Esophagus muscularis mucosa (tissue), 4 donors: ENCODE measurements at regions not wholly inside any gene's neighbourhood (a gene's known extent, or its start where the extent isn't known, plus 50 kb on each side); places are given as distances from the start of the nearest gene placed in this dataset.
"Not testable (repeated sequence)": the region's sequence is repeated elsewhere in the genome, so short reads cannot be mapped to it uniquely, and the experiment has no call there.

Experiments used
- DNase-seq: peaks from one replicate; pipeline ENCODE4 v3.0.0-alpha.2; 2017; ENCODE audit errors: extremely low spot score
- H3K27ac ChIP-seq, 4 donors: fragments of 200-600 bp; sonication (generic); replicated peaks in 1 of 4; 1 replicate in 3 of 4; 2 replicates in 1 of 4; pipeline ENCODE4 v1.5.1; 2016 to 2019; ENCODE audit warnings: mild to moderate bottlenecking in 1 of 4
- H3K27me3 ChIP-seq, 4 donors: fragments of 200-600 bp; sonication (generic); one replicate each; pipeline versions ENCODE4 v1.5.1 to v1.6.0; 2016 to 2019
- H3K36me3 ChIP-seq, 4 donors: fragments of 200-600 bp; sonication (generic); one replicate each; pipeline ENCODE4 v1.5.1; 2016 to 2019
- H3K4me1 ChIP-seq, 4 donors: fragments of 200-600 bp; sonication (generic); one replicate each; pipeline ENCODE4 v1.5.1; 2016 to 2019
- H3K4me3 ChIP-seq, 4 donors: fragments of 200-600 bp; sonication (generic); 1 replicate in 2 of 4; 2 replicates in 2 of 4; pipeline ENCODE4 v1.5.1; 2016 to 2019; ENCODE audit warnings: mild to moderate bottlenecking in 4 of 4, moderate library complexity in 1 of 4
- H3K9me3 ChIP-seq, 4 donors: fragments of 200-600 bp; sonication (generic); 1 replicate in 3 of 4; 2 replicates in 1 of 4; pipeline ENCODE4 v1.5.1; 2016 to 2019
- EP300 ChIP-seq: sonication (generic); formaldehyde crosslinking; IDR thresholded peaks from one replicate; pipeline ENCODE4 v1.6.1; 2017; ENCODE audit warnings: antibody characterized with exemption
- POLR2A ChIP-seq: fragments of 450-650 bp; IDR thresholded peaks from one replicate; pipeline ENCODE4 v1.6.1; 2017; ENCODE audit warnings: antibody characterized with exemption, moderate library complexity, mild to moderate bottlenecking, low read depth
- POLR2AphosphoS5 ChIP-seq, 2 donors: sonication (generic); formaldehyde crosslinking; IDR thresholded peaks; one replicate each; pipeline ENCODE4 v1.6.1; 2017; ENCODE audit warnings: antibody characterized with exemption in 2 of 2
- WGBS: methylation state at CpG from one replicate; pipeline ENCODE4 v1.1.5; 2018; 5-methylcytosine and 5-hydroxymethylcytosine counted together
- intact Hi-C: fragments of 100-400 bp; cut with DNase I; formaldehyde crosslinking; loops from one replicate; pipeline ENCODE4 v1.15.1; 2023
- TF ChIP-seq, protein P1 (sequence below), 3 experiments: fragments of 200-600 bp in 2 of 3; fragments of 450-650 bp in 1 of 3; sonication (generic) in 2 of 3; IDR thresholded peaks; one replicate each; pipeline ENCODE4 v1.5.1; 2017 to 2019; ENCODE audit warnings: antibody characterized with exemption in 3 of 3, mild to moderate bottlenecking in 2 of 3, moderate library complexity in 1 of 3

DNA sequence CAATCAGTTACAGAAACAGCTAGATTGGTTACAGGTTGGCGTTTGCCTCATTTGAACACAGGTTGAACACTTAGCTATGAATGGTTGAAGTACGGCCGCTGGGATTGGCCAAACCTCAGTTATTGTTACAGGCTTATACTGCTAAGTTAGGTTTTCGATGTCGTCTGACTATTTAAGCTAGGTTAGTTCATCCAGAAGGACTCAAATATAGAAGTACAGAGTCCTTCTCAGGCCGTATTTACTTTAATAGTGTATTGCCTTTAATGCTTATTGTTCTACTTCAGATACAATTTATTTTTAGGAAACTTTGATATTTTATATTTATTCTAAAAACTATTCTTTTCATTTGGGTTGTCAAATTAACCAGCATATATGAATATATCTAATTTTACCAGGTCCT, 334.7 kb downstream of the FAT4 start:
- TF ChIP-seq EP300: no peak
- TF ChIP-seq POLR2A: no peak
- TF ChIP-seq, protein P1, sequence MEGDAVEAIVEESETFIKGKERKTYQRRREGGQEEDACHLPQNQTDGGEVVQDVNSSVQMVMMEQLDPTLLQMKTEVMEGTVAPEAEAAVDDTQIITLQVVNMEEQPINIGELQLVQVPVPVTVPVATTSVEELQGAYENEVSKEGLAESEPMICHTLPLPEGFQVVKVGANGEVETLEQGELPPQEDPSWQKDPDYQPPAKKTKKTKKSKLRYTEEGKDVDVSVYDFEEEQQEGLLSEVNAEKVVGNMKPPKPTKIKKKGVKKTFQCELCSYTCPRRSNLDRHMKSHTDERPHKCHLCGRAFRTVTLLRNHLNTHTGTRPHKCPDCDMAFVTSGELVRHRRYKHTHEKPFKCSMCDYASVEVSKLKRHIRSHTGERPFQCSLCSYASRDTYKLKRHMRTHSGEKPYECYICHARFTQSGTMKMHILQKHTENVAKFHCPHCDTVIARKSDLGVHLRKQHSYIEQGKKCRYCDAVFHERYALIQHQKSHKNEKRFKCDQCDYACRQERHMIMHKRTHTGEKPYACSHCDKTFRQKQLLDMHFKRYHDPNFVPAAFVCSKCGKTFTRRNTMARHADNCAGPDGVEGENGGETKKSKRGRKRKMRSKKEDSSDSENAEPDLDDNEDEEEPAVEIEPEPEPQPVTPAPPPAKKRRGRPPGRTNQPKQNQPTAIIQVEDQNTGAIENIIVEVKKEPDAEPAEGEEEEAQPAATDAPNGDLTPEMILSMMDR (IDR thresholded peaks at IDR 0.05): no peak
- TF ChIP-seq POLR2AphosphoS5 (IDR thresholded peaks at IDR 0.05): no peak
- intact Hi-C loops: no loop called here

DNA sequence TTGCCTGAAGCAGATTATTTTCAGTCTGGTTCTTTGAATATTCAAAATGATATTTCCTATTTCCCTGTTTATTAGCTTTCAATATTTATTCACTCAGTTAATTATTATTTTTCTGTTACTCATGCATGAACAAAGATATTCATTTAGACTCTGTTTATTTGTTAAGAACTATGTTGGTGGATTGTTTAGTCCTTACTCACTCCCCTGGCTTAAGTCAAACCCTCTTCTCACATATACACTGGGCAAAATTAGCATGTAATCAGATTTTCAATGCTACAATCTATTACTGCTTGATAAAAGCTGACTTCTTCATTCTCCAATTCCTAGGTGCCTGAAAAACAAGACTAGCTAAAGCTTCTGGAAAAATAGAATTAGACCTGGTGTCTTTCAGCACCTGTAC, 335.8 kb downstream of the FAT4 start:
- no peak overlapping the region for H3K4me3 ChIP-seq
- H3K27ac ChIP-seq: no peak overlapping the region
- no peak for DNase-seq
- TF ChIP-seq POLR2A: no peak
- no peak for TF ChIP-seq POLR2AphosphoS5 (IDR thresholded peaks at IDR 0.05)
- TF ChIP-seq, protein P1 (IDR thresholded peaks at IDR 0.05): no peak
- TF ChIP-seq EP300: no peak
- no peaks in the 10 kb centered on the region for H3K9me3 ChIP-seq
- H3K36me3 ChIP-seq: no peaks in the 10 kb centered on the region
- intact Hi-C loops: no loop called here
- H3K27me3 ChIP-seq: no peaks in the 10 kb centered on the region
- no peaks in the 10 kb centered on the region for H3K4me1 ChIP-seq

More for the DNA sequence above, 334.7 kb downstream of the FAT4 start:
- DNase-seq: no peak
- H3K36me3 ChIP-seq: no peaks in the 10 kb centered on the region
- no peaks in the 10 kb centered on the region for H3K4me1 ChIP-seq
- H3K27me3 ChIP-seq: no peaks in the 10 kb centered on the region
- no peak overlapping the region for H3K27ac ChIP-seq
- WGBS: 94% methylated on average over 6 of the region's 6 CpGs
- H3K9me3 ChIP-seq: no peaks in the 10 kb centered on the region
- H3K4me3 ChIP-seq: no peak overlapping the region

DNA sequence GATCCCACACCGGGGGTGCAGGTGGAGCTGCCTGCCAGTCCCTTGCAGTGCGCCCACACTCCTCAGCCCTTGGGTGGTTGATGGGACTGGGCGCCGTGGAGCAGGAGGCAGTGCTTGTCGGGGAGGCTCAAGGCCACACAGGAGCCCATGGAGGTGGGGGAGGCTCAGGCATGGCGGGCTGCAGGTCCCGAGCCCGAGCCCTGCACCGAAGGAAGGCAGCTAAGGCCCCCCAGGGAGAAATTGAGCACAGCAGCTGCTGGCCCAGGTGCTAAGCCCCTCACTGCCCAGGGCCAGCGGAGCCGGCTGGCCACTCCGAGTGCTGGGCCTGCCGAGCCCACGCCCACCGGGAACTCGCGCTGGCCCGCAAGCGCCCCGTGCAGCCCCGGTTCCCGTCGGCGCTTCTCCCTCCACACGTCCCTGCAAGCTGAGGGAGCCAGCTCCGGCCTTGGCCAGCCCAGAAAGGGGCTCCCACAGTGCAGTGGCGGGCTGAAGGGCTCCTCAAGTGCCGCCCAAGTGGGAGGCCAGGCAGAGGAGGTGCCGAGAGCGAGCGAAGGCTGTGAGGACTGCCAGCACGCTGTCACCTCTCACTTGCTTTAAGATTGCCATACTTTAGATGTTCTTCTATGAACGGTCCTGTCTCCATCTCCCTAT, 337.1 kb downstream of the FAT4 start:
- H3K4me1 ChIP-seq, intact Hi-C loops, DNase-seq, H3K4me3 ChIP-seq, H3K36me3 ChIP-seq, H3K27me3 ChIP-seq, H3K9me3 ChIP-seq, H3K27ac ChIP-seq: not testable (repeated sequence)
- WGBS: 97% methylated on average over 23 of the region's 33 CpGs

DNA sequence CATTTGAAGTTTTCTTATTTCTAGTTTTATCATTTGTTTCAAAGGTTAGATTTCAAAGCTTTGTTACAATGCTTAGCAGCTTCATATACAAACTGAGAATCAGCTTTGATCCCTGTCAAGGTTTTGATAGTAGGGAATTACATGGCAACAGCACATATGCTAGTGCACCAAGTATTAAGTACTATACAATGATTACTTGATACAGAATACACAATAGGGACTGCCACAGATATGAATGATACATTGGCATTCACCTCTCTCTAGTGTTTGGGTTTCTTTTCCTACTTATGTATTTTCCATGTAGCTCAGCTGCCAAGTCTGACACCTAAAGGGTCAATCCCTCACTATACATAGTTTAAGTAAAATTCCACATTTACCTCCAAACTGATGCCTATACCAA, 344.0 kb downstream of the FAT4 start:
- no peaks in the 10 kb centered on the region for H3K9me3 ChIP-seq
- H3K4me3 ChIP-seq: no peak overlapping the region
- TF ChIP-seq POLR2A: no peak
- no peak overlapping the region for H3K27ac ChIP-seq
- no peaks in the 10 kb centered on the region for H3K36me3 ChIP-seq
- H3K4me1 ChIP-seq: no peaks in the 10 kb centered on the region
- no peaks in the 10 kb centered on the region for H3K27me3 ChIP-seq
- no peak for DNase-seq
- intact Hi-C loops: no loop called here

DNA sequence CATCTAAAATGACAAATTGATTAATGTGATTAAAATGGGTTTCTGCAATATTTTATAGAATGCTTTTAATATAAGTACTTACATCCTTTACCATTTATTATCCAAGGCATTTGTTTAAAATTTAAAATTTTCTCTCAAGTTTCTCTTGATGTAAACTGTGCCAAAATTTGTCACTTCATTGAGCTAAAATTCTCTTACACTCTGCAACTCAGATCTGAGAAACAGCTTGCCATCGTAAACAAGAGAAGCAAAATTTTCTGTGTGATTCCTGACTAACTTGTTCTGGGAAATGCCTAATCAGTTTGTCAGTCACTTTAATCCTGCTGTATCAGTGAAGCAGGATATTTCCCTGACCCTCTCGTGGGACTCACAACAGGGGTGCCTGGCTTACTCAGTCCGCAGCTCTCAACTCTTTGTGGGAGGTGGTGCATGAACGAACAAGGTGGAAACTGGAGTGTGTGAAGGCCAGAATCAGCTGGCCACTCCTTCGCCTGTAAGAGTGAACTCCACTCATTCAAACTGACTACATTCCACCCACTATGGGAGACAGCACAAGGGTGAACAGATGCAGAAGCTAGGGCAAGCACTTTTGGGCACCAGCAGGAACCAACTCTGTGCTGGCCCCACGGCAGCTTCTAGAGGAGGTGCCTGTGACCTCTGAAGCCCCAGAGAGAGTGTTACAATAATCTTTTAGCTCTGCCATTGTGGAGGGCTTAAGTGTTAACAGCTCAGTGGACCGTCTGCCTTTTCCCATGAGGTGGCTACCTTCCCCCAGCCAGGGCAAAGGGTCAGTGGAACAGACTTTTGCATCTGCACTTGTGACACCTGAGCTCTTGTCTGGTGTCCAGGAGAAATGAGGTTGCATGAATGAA, 349.4 kb downstream of the FAT4 start:
- Histone ChIP-seq H3K9me3 (no peaks in the 10 kb centered on the region), H3K27ac (no peak overlapping the region), H3K4me3 (no peak overlapping the region), H3K27me3 (no peaks in the 10 kb centered on the region), H3K36me3 (no peaks in the 10 kb centered on the region), H3K4me1 (no peaks in the 10 kb centered on the region)
- intact Hi-C loops: no loop called here
- no peak for TF ChIP-seq EP300
- TF ChIP-seq, protein P1 (IDR thresholded peaks at IDR 0.05): no peak
- no peak for TF ChIP-seq POLR2AphosphoS5 (IDR thresholded peaks at IDR 0.05)
- TF ChIP-seq POLR2A: no peak
- WGBS: 86% methylated on average over 6 of the region's 7 CpGs
- no peak for DNase-seq
